D721Med (cell line): ENCODE measurements at regions not wholly inside any gene's neighbourhood (a gene's known extent, or its start where the extent isn't known, plus 50 kb on each side); places are given as distances from the start of the nearest gene placed in this dataset.

ENCODE experiments used
- DNase-seq: peaks from one replicate; pipeline ENCODE4 v3.0.0; 2011; ENCODE audit warnings: low spot score; ENCODE audit not compliant: insufficient read length
- FAIRE-seq: peaks from 2 replicates; lab custom pipeline; 2011; peaks lifted over from hg19 to GRCh38; lab: Jason Lieb, UNC
- CTCF ChIP-seq: IDR thresholded peaks from 2 replicates; pipeline ENCODE4 v1.5.1; 2012; ENCODE audit warnings: mild to moderate bottlenecking, control low read depth; ENCODE audit not compliant: insufficient read depth; ENCODE audit errors: missing control alignments

DNA sequence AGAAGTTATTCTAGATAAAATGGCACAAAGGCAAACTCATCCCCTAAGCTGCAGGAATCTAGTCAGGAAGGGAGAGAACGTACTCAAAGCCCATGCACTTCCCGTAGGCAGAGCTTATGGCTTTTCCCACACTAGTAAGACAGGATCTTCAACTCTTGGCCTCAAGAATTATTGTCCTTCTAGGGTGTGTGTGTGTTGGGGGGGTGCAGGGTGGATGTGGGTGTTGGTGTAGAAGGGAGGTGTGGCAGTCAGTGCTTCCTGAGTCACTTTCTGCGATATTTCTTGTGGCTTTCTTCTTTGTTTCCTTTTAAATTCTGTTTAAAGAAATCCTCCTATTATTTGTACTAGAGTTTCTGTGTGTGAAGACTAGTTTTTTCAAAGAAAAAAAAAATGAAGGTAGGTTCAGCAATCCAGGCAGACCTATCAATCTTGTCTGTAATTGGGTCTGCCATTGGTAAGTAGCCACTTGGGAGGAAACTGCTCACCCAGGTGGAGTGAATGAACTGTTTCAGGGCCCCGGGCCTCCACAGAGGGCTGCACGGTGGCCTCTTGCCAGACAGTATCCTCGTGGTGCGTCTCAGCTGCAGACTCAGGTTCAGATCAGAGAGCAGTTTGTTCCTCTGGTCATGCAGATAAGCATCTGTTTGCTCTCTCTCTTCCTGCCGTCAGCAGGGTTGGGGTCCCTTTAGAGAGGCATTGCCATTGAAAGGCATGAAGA, 131.9 kb downstream of the NPR3 start:
- no peak for TF ChIP-seq CTCF
- DNase-seq (no peak), FAIRE-seq (no peak)

DNA sequence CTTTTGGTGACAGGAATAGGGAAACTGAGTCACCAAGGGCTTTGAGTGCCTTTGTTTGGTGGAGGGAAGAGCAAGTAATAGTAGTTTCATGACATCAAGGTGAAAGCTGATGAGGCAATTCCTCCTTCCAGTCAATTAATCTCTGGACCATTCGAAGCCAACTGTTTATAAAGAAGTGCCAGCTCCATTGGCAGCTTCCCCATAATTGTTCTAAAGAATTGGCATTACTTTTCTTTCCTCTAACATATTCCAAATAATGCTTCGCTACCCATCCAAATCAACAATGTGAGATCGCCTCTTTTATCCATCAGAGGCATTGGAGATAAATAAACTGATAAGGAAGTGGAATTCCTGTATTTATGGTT, 132.4 kb downstream of the NPR3 start:
- FAIRE-seq = no peak
- no peak for TF ChIP-seq CTCF
- no peak for DNase-seq

- DNase-seq = no peak
- TF ChIP-seq CTCF = no peak
- no peak for FAIRE-seq
Observed at GRCh38 chr5:32845171-32845570, 134.1 kb downstream of the NPR3 start.

DNA sequence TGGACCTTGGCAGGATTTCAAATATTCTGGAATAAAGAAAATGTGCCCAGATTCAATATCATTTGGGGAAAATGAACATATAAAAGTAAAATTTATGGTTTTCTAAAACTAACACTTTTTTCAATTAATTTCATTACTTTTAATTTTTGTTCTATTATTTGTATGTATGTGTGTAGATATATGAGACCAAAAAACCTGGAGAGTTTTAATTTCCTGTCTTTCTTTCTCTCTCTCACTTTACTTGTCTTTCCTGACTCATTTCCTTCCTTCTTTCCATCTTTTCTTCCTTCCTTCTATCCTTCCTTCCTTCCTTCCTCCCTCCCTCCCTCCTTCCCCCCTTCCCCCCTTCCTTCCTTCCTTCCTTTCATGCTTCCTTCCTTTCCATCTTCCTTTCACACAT, 137.0 kb downstream of the NPR3 start:
- DNase-seq (no peak), FAIRE-seq (no peak)
- no peak for TF ChIP-seq CTCF

- DNase-seq (no peak), FAIRE-seq (no peak)
- TF ChIP-seq CTCF = no peak
Observed at GRCh38 chr5:32848681-32849080, 137.6 kb downstream of the NPR3 start.

GRCh38 chr5:32850817-32851496, 139.8 kb downstream of the NPR3 start:
- FAIRE-seq = no peak
- TF ChIP-seq CTCF = no peak
- no peak for DNase-seq

DNA sequence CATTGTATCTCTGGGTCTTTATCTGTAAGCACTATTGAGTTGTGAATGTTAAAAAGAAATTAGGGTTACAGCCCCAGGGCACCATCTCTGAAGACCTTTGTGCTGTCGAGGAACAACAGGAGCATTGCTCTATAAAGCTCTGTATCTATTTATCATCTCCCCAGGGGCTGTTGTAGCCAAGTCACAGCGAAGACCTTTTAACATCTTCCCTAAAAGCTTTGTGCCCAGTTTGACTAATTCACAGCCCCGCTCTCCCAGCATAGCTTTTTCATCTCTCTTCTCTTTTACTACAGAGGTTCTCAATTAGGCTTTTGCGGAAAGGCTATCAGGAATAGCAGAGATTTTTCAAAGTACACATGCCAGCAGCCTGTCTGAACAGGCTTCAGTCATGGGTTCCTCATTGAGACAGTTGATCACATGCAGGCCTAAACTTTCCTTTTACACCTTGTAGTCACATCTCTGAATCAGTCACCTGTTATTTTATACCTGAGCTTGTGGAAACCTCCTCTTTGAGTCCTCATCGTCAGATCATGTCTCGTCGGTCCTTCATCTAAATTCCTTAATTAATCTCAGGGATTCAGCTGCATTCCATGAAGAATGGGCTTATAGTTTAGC, 140.5 kb downstream of the NPR3 start:
- DNase-seq = no peak
- TF ChIP-seq CTCF = no peak
- no peak for FAIRE-seq
